HG02642 (cell line): ENCODE measurements at regions not wholly inside any gene's neighbourhood (a gene's known extent, or its start where the extent isn't known, plus 50 kb on each side); places are given as distances from the start of the nearest gene placed in this dataset.

ENCODE experiments used
- ATAC-seq: cut with Tn5 transposase; IDR thresholded peaks from one replicate; pipeline ENCODE4 v1.9.1; 2021; ENCODE audit warnings: mild to moderate bottlenecking; ENCODE audit not compliant: unreplicated experiment, poor library complexity

DNA sequence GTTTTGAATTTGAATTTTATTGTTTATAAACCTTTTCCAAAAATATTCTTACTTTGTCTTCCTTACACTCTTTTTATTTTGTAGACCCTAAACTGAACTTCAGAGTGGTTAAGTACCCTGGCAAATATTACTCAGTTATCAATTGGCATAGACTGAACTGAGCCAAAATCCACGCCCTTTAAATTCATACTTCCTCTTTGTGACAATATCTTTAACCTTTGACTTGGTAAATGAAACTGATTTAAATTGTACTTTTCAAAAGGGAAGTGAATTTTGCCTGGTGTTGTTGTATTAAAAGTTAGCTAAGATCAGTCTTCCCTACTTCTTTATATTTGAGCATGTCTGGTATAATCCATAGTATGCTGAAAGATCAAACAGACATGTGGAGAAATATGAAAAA is 184.3 kb upstream of the USP15 start:
- ATAC-seq = no peak

DNA sequence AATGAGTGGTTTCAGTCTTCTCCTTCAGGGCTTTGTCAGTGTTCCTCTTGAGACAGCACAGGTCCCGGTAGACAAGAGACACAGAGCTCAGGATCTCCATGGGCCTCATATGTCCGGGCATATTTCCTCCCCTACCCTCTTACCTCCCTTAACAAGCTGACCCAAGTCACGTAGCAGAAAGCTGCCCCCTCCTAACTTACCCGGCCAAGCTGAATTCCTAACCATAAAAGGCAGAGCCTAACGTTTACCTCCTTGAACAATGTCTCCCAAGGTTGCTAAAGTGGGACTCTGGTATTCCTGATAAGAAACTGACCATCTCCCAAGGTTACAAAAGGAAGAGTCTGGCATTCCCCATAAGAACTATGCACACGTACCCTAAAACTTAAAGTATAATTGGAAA is 182.2 kb upstream of the USP15 start:
- ATAC-seq = no peak

DNA sequence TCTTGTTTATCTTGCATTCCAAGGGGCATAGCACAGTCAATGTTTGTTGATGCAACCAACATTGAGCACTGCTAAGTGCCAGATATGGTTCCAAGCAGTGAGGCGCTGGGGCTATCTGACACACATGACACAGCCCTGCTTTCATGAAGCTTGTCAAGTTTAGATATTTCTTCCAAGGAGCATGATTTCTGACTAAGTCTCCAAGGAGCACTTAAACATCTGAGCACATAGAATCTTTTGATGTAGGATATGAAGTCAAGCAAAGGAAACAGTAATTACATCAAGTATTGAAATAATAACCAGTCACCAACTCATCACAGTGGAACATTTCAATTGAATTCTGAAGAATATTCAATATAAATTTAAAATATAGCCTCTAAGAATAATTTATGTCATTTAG is 177.8 kb upstream of the USP15 start:
- ATAC-seq = no peak

DNA sequence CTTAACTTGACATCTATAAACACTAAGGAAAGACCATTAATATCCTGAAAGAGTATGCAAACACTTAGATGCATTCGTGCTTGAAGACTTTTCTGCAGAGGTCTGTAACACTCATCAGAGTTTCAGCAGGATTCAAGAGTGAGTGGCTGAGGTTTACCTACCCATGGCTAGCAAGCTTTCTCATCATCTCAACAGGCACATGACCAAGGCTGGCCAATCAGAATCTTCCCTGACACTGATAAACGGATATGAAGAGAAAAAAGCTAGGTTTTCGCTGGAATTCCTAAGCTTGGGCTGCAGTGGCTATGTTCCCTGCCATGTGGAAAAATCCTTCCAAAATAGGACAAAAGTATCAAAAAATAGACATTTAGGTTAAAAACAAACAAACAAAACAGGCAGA is 162.1 kb upstream of the USP15 start:
- ATAC-seq = no peak

DNA sequence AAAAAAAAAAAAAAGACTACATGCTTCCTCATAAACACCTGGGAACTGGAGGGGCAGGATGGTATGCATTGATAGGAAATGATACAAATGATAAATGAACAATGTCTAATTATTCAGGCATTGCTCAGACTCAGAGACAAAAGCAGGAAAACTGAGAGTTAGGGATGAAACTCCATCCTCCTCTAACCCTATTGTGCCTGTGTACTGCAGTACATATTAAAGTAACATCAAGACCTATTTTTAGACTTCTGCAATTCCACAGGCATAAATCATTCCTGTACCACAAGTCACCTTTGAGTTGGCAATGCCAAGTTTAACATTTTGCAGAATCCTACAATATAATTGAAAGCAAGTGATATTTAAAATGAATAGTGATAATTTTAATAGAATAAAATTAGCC is 156.5 kb upstream of the USP15 start:
- ATAC-seq = no peak

DNA sequence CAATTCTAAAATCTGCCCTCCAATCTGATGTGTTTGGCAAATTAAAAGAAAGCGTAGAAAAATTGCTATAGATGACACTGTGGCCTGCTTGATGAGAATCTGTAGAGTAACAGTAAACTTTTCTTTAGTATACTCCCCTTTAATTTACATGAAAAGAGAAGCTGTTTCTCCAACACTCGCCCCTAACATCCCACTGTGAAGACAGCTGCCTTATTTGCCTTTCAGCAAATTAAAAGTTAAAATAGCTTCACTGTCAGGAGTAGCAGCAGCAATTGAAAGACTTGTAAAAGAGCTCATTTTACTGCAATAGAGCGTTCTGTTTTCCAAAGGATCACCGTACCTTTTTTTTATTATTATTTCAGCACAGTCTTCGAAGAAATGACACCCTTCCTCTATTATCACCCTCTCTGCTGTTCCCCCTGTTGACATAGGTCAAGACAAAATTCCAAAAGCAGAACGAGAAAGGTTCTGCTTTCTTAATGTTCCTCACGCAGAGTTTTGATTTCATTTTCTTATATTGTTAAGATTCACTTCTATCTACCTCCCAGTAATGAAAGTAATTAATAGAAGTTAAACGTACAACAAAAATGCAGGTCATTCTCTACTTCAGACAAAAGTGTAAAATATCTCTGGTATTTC is 153.5 kb upstream of the USP15 start:
- ATAC-seq = no peak

DNA sequence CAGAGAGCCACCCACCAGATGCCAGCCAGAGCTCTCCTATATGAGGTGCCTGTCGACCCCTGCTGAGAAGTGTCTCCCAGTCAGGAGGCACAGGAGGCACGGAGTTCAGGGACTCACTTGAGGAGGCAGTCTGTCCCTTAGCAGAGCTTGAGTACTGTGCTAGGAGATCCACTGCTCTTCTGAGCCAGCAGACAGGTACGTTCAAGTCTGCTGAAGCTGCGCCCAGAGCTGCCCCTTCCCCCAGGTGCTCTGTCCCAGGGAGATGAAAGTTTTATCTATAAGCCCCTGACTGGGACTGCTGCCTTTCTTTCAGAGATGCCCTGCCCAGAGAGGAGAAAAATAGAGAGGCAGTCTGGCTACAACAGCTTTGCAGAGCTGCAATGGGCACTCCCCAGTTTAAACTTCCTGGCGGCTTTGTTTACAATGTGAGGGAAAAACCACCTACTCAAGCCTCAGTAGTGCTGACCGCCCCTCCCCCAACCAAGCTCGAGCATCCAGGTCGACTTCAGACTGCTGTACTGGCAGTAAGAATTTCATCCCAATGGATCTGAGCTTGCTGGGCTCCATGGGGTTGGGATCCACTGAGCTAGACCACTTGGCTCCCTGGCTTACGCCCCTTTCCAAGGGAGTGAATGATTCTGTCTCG is 146.7 kb upstream of the USP15 start:
- ATAC-seq = no peak

DNA sequence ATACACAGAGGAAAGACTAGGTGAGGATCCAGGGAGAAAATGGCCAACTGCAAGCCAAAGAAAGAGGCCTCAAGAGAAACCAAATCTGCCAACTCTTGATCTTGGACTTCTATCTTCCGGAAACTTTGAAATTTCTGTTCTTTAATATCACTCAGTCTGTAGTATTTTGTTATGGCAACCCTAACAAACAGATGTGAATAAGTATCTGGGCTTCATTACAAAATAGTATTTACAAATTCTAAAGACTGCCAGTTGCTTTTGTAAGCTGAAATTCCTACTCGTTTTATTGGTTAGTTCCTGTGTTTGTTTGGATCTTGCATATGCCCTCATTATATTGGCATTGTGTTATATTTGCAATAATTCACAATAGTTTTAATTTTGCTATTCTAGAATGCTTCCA is 143.2 kb upstream of the USP15 start:
- no peak for ATAC-seq

DNA sequence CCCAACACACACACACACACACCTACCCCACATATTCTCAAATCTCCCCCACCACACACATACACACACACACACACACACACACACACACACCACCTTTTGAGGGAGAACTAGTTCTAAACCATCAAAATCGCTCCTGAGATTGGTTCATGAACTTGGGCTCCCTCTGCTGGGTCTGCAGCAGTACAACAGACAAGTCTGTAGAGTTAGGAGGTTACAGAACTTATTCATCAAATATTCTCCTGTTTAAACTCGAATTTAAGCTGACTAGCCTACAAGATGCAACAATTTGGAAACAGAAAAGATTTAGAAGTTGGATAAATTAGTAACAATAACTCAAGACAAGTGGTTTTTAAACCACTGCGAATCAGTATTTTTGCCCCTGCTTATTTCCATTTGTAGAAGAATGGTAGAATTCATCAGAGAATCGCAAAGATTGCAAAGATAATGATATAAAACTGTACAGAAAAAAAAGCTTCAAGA is 136.4 kb upstream of the USP15 start:
- peak; percentile 91 for ATAC-seq

DNA sequence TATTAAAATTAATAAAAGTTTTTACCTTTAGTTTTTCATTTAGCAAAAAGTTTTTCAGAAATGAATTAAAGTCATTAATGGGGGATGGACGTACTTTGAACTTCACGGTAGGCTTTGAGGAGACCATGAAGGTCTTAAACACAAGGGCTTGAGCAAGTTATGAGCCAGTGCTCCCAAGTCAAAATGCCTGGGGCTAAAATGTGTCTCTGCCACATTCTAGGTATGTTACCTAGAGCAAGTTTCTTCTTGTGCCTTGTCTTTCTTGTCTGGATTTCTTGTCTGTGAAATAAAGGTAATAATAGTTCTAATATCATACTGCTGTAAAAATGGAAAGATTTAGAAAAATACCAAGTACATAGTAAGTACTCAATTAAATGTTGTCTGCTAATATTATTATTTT is 132.7 kb upstream of the USP15 start:
- no peak for ATAC-seq

DNA sequence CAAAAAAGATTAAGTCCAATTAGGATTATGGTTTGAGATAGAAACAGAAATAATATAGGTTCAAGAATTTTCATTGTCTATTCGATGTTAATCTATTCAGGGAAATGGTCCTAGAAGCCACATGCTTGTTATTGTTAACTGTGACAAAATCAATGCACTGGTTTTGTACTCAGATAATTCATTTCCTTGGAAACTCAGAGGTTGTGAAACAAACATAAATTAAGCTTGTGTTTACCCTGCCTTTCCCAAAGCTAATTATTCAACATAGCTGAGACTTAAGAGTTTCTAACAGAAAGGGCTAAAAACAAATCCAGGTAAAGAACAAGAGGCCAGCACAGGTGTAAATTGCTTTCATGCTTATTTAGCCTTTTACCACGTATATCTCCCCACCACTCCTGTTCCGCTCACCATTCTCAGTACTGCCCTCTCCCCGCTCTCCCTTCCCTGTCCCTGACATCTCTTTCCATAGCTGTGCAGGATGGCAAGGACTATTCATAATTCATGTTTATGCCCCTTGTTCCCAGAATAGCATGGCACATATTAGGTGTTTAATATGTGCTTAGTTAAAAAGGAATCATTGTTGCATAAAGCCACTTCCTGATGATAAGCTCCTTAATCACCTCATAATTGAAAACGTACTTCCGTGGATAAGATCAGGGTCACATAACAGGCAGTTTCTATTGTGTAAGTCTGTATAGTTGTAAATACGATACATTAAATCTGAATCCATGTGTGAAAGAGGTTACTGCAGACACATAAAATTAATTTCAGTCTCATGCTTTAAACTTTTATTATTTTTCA is 131.8 kb upstream of the USP15 start:
- ATAC-seq = no peak

DNA sequence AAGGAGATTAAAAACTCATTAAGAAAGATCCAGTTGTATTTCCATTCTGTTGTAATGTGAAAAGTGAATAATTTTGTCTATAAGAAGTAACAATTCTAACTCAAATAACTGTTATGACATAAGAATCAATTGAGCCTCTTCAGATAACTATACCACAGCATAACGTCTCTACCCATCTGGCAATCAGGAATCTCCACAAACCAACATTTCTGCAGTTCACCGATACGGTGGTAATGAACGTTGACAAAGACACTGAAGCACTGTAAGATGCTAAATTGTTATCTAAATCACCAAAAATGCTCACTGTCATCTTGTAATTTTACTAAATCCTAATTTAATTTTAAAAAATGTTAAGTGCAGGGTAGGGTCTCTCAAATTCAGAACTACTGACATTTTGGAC is 130.9 kb upstream of the USP15 start:
- ATAC-seq = no peak

DNA sequence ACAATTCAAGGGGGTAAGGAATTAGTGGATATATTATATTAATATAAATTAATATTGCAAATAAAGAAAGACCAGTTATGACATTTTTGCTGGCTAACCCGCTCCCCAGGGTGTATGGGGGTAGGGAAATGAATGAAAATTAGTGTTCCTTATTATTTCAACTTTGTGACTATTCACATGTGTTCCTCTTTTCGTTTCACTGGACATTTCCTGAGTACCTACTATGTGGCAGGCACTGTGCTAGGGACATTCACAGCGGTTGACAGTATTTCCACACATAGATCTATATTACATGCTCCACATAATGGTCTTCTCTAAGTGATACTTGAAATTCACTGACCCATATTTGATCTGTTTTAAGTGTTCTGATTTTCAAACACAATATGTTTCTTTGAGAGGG is 129.8 kb upstream of the USP15 start:
- no peak for ATAC-seq

DNA sequence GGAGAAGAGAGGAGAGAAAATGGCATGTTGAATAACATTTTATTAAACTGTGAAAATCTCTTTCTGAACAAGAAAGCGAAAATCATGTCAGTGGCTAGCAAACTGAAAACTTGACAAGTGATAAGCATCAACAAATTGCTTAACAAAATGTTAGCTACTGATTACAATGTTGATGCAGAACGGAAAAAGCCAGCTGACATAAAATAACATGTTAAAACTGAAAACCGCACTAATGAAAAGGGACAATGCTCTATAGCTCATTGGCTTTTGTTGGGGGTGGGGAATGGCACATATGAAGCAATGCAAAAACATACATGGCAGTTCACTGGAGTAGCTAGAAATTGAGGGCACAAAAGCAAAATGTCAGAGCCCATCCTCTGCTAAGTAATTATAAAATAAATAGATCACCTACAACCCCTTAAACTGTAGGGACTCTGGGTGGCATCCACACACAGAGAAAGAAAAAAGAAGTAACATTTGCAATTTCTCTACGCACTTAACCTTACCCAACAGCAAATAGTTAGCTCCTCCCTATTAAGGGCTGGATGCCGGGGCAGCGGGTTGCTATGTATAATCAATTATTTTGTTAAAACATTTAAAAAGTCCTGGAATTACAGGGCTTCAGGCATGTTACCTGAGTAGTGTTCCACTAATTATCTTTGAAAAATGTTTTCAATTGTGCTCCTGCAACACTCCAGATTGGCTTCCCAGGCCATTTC is 129.2 kb upstream of the USP15 start:
- ATAC-seq = no peak

DNA sequence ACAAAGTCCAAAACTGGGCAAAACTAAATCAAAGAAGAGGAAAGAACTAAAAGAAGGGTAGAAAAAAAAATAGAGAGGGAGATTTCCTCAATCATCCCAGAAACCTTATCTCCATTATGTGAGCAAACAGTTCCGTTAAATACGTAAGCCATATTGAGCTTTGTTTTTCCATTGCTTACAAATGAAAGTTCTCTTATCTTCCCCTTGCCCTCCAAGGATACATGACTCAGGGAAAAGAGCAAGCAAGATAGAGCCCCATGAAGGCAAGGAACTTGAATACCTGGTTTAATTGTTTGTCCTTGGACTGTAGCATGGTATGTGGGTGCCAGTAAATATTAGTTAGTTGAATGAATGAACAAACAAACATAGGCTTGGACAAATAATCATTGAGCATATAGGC is 126.8 kb upstream of the USP15 start:
- no peak for ATAC-seq

DNA sequence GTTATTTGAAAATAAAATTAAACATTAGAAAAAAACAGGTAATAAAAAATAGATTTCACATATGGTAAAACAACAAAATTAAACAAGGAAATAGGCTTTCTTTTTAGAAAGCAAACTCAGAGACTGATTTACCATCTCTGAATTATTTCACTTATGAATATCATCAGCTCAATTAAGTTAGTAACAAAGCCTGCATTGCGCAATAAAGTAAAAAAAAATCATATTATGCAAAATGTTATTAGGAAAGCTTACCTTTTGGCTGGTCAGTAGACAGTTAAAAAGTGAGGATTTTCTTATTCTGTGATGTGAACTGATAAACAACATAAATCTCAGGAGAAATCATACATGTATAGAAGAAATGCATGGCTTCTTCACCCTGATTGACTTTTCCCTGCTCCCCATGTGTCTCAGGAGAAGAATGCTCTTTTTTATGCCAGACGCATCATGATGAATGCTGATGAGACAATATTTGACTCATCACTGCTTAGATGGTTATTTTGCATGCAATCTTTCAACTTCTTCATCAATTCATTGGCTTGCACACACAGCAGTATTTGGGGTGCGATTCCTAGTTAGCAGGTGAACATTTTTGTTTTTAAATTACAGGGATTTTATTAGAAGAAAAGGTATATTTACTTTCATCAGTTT is 124.5 kb upstream of the USP15 start:
- no peak for ATAC-seq

DNA sequence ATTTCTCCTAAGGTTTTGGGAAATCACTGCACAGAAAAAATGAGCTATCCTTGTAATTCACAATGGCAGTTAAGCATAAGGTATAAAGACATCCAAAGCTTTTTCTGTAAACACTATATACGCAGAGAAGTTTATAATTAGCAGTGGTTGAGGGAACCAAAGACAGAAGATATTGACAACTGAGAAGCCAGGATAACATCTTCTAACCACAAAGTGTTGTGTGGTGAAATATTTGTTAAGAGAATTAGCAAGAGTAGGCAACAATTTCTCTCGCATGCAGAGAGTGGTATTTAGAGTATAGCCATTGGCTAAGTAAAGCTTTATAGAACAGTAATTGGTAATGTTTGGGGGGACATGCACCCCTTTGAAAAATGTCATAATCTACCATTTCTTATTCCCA is 123.7 kb upstream of the USP15 start:
- no peak for ATAC-seq

DNA sequence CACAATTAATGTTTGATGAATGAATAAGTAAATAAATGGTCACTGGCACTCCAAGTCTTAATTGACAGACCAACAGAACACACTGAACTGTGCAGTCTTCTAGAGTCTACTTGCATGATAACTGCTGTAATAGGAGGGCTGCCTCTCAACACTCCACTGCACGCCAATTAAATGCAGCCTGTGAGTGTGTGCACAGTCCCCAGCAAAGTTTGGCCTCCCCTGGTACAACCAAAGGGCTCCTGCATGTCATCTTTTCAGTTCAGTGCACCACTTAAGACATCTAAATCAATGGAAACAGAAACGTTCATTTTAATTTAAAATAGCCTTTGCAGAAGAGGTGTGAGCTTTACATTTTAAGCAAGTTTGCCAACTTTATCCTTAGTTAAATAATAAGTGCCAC is 121.7 kb upstream of the USP15 start:
- no peak for ATAC-seq

DNA sequence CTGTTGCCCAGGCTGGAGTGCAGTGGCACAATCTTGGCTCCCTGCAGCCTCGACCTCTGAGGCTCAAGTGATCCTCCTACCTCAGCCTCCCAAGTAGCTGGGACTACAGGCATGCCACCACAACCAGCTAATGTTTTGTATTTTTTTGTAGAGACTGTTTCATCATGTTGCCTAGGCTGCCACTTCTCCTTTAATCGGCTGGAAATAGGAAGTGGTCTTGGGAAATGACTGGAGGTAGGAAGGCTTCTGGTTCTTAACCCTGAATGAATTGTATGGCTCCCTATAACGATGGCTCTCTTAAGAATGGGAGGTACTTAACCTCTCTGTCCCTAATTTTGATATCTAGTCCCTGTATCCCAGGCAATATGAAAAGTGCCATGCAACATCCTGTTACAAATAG is 113.9 kb upstream of the USP15 start:
- no peak for ATAC-seq

DNA sequence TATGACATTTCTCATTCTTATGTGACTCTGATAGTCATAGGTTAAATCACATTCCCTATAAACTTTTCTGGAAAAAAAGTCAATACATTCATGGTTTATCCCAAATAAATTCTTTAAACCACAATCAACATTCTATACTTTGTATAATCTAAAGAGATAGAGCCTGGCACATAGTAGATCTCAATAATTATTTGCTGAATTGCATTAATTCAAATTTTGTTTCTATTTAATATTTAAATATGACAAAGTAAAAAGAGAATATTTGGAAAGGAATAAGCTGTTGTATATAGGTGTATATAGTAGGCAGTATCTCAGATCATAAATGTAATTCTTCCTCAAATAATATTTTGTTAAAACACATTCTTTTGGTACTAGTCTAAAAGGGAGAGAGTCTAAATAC is 102.2 kb upstream of the USP15 start:
- ATAC-seq = no peak
